Muscle layer of duodenum (tissue), 2 donors: ENCODE measurements at regions not wholly inside any gene's neighbourhood (a gene's known extent, or its start where the extent isn't known, plus 50 kb on each side); places are given as distances from the start of the nearest gene placed in this dataset.

Experiments
- H3K27ac ChIP-seq: one replicate; pipeline ENCODE4 v1.7.0; 2013; ENCODE audit warnings: mild to moderate bottlenecking, low read length
- H3K27me3 ChIP-seq: one replicate; pipeline ENCODE4 v1.7.0; 2013; ENCODE audit warnings: low read depth, mild to moderate bottlenecking, control low read depth, low read length
- H3K36me3 ChIP-seq, 2 donors: one replicate each; pipeline ENCODE4 v1.7.0; 2013; ENCODE audit warnings: low read length in 2 of 2, control low read depth in 1 of 2, mild to moderate bottlenecking in 1 of 2; ENCODE audit not compliant: insufficient read depth in 2 of 2, control insufficient read depth in 1 of 2
- H3K4me1 ChIP-seq, 2 donors: one replicate each; pipeline ENCODE4 v1.7.0; 2013; ENCODE audit warnings: low read length in 2 of 2, mild to moderate bottlenecking in 2 of 2, control low read depth in 1 of 2, moderate library complexity in 1 of 2; ENCODE audit not compliant: insufficient read depth in 2 of 2, control insufficient read depth in 1 of 2
- H3K4me3 ChIP-seq, 2 donors: one replicate each; pipeline ENCODE4 v1.7.0; 2013; ENCODE audit warnings: low read length in 2 of 2, low read depth in 1 of 2, mild to moderate bottlenecking in 1 of 2
- H3K9me3 ChIP-seq, 2 donors: one replicate each; pipeline ENCODE4 v1.7.0; 2013; ENCODE audit warnings: low read length in 2 of 2, control low read depth in 1 of 2, mild to moderate bottlenecking in 1 of 2; ENCODE audit not compliant: control insufficient read depth in 1 of 2
- donor health status: healthy.

GRCh38 chr5:38607396-38607795, 51.0 kb upstream of the LIFR start:
- Histone ChIP-seq H3K27me3 (no peaks in the 10 kb centered on the region), H3K9me3 (no peaks in the 10 kb centered on the region), H3K36me3 (no peaks in the 10 kb centered on the region), H3K4me1 (no peaks in the 10 kb centered on the region), H3K4me3 (no peak overlapping the region), H3K27ac (no peak overlapping the region)

GRCh38 chr5:38607930-38608564, 51.6 kb upstream of the LIFR start:
- H3K9me3 ChIP-seq = no peaks in the 10 kb centered on the region
- H3K4me1 ChIP-seq = no peaks in the 10 kb centered on the region
- H3K27me3 ChIP-seq = no peaks in the 10 kb centered on the region
- H3K27ac ChIP-seq = no peak overlapping the region
- no peak overlapping the region for H3K4me3 ChIP-seq
- no peaks in the 10 kb centered on the region for H3K36me3 ChIP-seq

GRCh38 chr5:38608874-38609273, 52.4 kb upstream of the LIFR start:
- Histone ChIP-seq H3K9me3 (no peaks in the 10 kb centered on the region), H3K4me3 (no peak overlapping the region), H3K27ac (no peak overlapping the region), H3K27me3 (no peaks in the 10 kb centered on the region), H3K36me3 (no peaks in the 10 kb centered on the region), H3K4me1 (no peaks in the 10 kb centered on the region)

GRCh38 chr5:38612851-38613250, 56.4 kb upstream of the LIFR start:
- no peaks in the 10 kb centered on the region for H3K4me1 ChIP-seq
- no peak overlapping the region for H3K4me3 ChIP-seq
- H3K36me3 ChIP-seq = no peaks in the 10 kb centered on the region
- no peaks in the 10 kb centered on the region for H3K9me3 ChIP-seq
- H3K27ac ChIP-seq = no peak overlapping the region
- no peaks in the 10 kb centered on the region for H3K27me3 ChIP-seq

GRCh38 chr5:38613490-38613889, 57.0 kb upstream of the LIFR start:
- H3K27ac ChIP-seq = no peak overlapping the region
- H3K27me3 ChIP-seq = no peaks in the 10 kb centered on the region
- H3K4me1 ChIP-seq = no peaks in the 10 kb centered on the region
- H3K9me3 ChIP-seq = no peaks in the 10 kb centered on the region
- H3K4me3 ChIP-seq = no peak overlapping the region
- no peaks in the 10 kb centered on the region for H3K36me3 ChIP-seq

- H3K27ac ChIP-seq = no peak overlapping the region
- H3K36me3 ChIP-seq = no peaks in the 10 kb centered on the region
- H3K27me3 ChIP-seq = no peaks in the 10 kb centered on the region
- no peaks in the 10 kb centered on the region for H3K9me3 ChIP-seq
- H3K4me3 ChIP-seq = no peak overlapping the region
- H3K4me1 ChIP-seq = no peaks in the 10 kb centered on the region
Measured at GRCh38 chr5:38613992-38614836, 57.8 kb upstream of the LIFR start.

- no peak overlapping the region for H3K4me3 ChIP-seq
- no peaks in the 10 kb centered on the region for H3K4me1 ChIP-seq
- no peaks in the 10 kb centered on the region for H3K27me3 ChIP-seq
- no peaks in the 10 kb centered on the region for H3K36me3 ChIP-seq
- peaks cover 0 to 2% of the 10 kb centered on the region in 2 donors for H3K9me3 ChIP-seq
- no peak overlapping the region for H3K27ac ChIP-seq
Measured at GRCh38 chr5:38615042-38615441, 58.6 kb upstream of the LIFR start.

- peaks cover 0 to 2% of the 10 kb centered on the region in 2 donors for H3K9me3 ChIP-seq
- H3K36me3 ChIP-seq = no peaks in the 10 kb centered on the region
- no peak overlapping the region for H3K4me3 ChIP-seq
- no peaks in the 10 kb centered on the region for H3K27me3 ChIP-seq
- no peaks in the 10 kb centered on the region for H3K4me1 ChIP-seq
- no peak overlapping the region for H3K27ac ChIP-seq
Measured at GRCh38 chr5:38615981-38616451, 59.6 kb upstream of the LIFR start.

- peaks cover 0 to 2% of the 10 kb centered on the region in 2 donors for H3K9me3 ChIP-seq
- no peaks in the 10 kb centered on the region for H3K4me1 ChIP-seq
- no peak overlapping the region for H3K4me3 ChIP-seq
Measured at GRCh38 chr5:38618154-38618553, 61.7 kb upstream of the LIFR start.

GRCh38 chr5:38621331-38621730, 64.9 kb upstream of the LIFR start:
- Histone ChIP-seq H3K4me3 (no peak overlapping the region), H3K36me3 (no peaks in the 10 kb centered on the region), H3K27ac (no peak overlapping the region), H3K27me3 (no peaks in the 10 kb centered on the region), H3K4me1 (no peaks in the 10 kb centered on the region), H3K9me3 (peaks cover 0 to 2% of the 10 kb centered on the region in 2 donors)

More at GRCh38 chr5:38618154-38618553, 61.7 kb upstream of the LIFR start:
- H3K36me3 ChIP-seq = no peaks in the 10 kb centered on the region
- H3K27ac ChIP-seq = no peak overlapping the region
- no peaks in the 10 kb centered on the region for H3K27me3 ChIP-seq

GRCh38 chr5:38621840-38622437, 65.5 kb upstream of the LIFR start:
- Histone ChIP-seq H3K27ac (no peak overlapping the region), H3K4me1 (no peaks in the 10 kb centered on the region), H3K36me3 (no peaks in the 10 kb centered on the region), H3K27me3 (no peaks in the 10 kb centered on the region), H3K4me3 (no peak overlapping the region), H3K9me3 (peaks cover 0 to 2% of the 10 kb centered on the region in 2 donors)
